ENCODE measurements at regions not wholly inside any gene's neighbourhood (a gene's known extent, or its start where the extent isn't known, plus 50 kb on each side); places are given as distances from the start of the nearest gene placed in this dataset.

GRCh38 chr4:23981328-23981727, 91.5 kb upstream of the PPARGC1A start:
- TF ChIP-seq CTCF (IDR thresholded peaks at IDR 0.05; ENCODE audit: low read length) (no peak), EZH2 (IDR thresholded peaks at IDR 0.05; ENCODE audit: borderline replicate concordance, low read length) (no peak)

Data from OCI-LY1 (cell line).